ENCODE measurements at regions not wholly inside any gene's neighbourhood (a gene's known extent, or its start where the extent isn't known, plus 50 kb on each side); places are given as distances from the start of the nearest gene placed in this dataset.
"Not testable (repeated sequence)": the region's sequence is repeated elsewhere in the genome, so short reads cannot be mapped to it uniquely, and the experiment has no call there.

DNA sequence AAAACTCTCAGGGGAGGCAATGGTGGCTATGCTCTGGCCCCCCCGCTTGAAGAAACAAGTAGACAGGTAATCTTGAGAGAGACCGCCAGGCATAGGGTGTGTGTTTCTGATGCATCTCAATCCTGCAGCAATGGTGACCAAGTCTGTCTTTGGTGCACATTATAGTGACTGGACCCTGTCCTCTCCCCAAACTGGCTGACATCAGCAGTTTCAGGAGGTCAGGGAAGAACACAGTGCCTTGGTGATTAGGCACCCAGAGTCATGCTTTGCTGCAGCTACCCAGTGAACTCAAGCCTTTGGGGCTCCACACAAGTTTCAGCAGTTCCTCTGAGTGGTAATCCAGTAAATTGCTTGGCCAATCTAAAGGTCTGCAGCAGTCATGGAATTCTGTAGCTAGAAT is 318.3 kb downstream of the SPIN4 start:
- Histone ChIP-seq H3K4me3 (no peak overlapping the region), H3K27ac (no peak overlapping the region), H3K4me1 (replicated peaks in 1 of 2) (no peaks in the 10 kb centered on the region), H3K27me3 (peaks cover 5% of the 10 kb centered on the region), H3K9me3 (replicated peaks in 1 of 3) (no peaks in the 10 kb centered on the region), H3K36me3 (replicated peaks in 1 of 2) (no peaks in the 10 kb centered on the region)
- 40 to 78% (median 68%) methylated on average over 1 to 2 of the region's 2 CpGs for WGBS, 4 donors
- DNase-seq = no peak
- no peak for TF ChIP-seq POLR2A (IDR thresholded peaks at IDR 0.05)
- TF ChIP-seq, protein P1, sequence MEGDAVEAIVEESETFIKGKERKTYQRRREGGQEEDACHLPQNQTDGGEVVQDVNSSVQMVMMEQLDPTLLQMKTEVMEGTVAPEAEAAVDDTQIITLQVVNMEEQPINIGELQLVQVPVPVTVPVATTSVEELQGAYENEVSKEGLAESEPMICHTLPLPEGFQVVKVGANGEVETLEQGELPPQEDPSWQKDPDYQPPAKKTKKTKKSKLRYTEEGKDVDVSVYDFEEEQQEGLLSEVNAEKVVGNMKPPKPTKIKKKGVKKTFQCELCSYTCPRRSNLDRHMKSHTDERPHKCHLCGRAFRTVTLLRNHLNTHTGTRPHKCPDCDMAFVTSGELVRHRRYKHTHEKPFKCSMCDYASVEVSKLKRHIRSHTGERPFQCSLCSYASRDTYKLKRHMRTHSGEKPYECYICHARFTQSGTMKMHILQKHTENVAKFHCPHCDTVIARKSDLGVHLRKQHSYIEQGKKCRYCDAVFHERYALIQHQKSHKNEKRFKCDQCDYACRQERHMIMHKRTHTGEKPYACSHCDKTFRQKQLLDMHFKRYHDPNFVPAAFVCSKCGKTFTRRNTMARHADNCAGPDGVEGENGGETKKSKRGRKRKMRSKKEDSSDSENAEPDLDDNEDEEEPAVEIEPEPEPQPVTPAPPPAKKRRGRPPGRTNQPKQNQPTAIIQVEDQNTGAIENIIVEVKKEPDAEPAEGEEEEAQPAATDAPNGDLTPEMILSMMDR (IDR thresholded peaks at IDR 0.05) = no peak
- intact Hi-C loops (cut with DNase I) = no loop called here

DNA sequence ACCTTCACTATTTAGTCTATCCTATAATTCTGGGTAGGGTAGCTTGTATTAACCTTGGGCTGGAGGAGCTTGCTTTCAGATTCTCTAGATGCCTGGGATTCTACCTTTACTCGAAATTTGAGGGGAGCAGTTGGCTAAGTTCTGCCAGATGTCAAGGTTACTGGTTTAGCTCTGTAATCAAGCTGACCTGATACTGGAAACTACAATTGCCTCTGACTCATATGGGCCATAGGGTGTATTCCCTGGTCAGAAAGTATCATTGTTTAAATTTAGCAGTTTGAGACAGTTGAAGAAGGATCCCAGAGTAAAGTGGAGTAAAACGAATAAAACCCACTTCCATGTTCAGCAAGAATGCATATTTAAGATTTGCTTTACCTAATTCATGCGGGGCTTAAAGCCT is 337.6 kb downstream of the SPIN4 start:
- no peak for DNase-seq
- H3K36me3 ChIP-seq (replicated peaks in 1 of 2) = no peaks in the 10 kb centered on the region
- no peak overlapping the region for H3K27ac ChIP-seq
- H3K9me3 ChIP-seq (replicated peaks in 1 of 3) = peaks cover 0 to 5% (median 0%) of the 10 kb centered on the region in 3 donors
- TF ChIP-seq, protein P1 (IDR thresholded peaks at IDR 0.05) = no peak
- TF ChIP-seq POLR2A (IDR thresholded peaks at IDR 0.05) = no peak
- no peaks in the 10 kb centered on the region for H3K4me1 ChIP-seq (replicated peaks in 1 of 2)
- WGBS, 4 donors = 27 to 57% (median 43%) methylated on average over 2 to 3 of the region's 3 CpGs
- no peak overlapping the region for H3K4me3 ChIP-seq
- H3K27me3 ChIP-seq = peaks cover 6% of the 10 kb centered on the region
- intact Hi-C loops (cut with DNase I) = no loop called here

DNA sequence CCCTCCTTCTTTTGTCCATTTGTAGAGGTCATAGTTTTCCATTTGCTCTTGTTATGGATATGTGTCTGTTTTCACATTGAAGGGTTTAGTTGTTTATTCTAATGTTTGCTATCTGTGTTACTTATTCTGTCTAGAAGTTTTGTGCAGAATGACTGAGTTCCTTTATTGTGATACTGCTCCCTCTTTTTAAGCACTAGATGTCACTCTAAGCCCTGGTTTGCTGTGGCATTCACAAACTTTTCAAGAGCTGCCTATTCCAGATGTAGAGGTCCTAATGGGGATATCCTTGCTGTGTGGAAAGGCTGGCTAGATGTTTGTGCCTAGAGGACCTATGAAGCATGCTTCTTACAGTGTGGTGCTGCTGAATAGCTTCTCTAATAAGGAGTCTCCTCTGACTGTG is 338.6 kb downstream of the SPIN4 start:
- Histone ChIP-seq H3K27ac (no peak overlapping the region), H3K36me3 (replicated peaks in 1 of 2) (no peaks in the 10 kb centered on the region), H3K9me3 (replicated peaks in 1 of 3) (peaks cover 0 to 5% (median 0%) of the 10 kb centered on the region in 3 donors), H3K4me3 (no peak overlapping the region), H3K27me3 (peaks cover 6% of the 10 kb centered on the region), H3K4me1 (replicated peaks in 1 of 2) (no peaks in the 10 kb centered on the region)
- DNase-seq = no peak
- no peak for TF ChIP-seq POLR2A (IDR thresholded peaks at IDR 0.05)
- TF ChIP-seq, protein P1 (IDR thresholded peaks at IDR 0.05) = peak in 1 of 6 experiments; percentile 9
- intact Hi-C loops (cut with DNase I) = no loop called here

DNA sequence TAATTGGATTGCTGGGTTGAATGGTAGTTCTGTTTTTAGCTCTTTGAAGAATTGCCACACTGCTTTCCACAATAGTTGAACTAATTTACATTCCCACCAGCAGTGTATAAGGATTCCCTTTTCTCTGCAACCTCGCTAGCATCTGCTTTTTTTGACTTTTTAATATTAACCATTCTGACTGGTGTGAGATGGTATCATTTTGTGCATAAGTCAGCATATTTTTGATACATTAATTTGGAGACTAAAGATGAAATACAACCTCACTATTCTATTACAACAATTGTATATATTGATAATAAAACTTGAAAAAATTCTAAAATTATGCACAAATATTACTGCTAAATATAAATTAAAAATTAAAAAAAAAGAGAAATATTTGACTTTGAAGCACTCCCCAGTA is 350.9 kb downstream of the SPIN4 start:
- H3K4me3 ChIP-seq; H3K27me3 ChIP-seq; DNase-seq; H3K9me3 ChIP-seq (replicated peaks in 1 of 3); H3K36me3 ChIP-seq (replicated peaks in 1 of 2); intact Hi-C loops (cut with DNase I); H3K27ac ChIP-seq; H3K4me1 ChIP-seq (replicated peaks in 1 of 2): not testable (repeated sequence)
- WGBS, 4 donors = 32 to 69% (median 63%) methylated on average over 1 of the region's 1 CpG
